SU-DHL-6 (cell line): ENCODE measurements at regions not wholly inside any gene's neighbourhood (a gene's known extent, or its start where the extent isn't known, plus 50 kb on each side); places are given as distances from the start of the nearest gene placed in this dataset.

ENCODE experiments used
- H2AFZ ChIP-seq: fragments of 200-600 bp; sonication (generic); 2 replicates; pipeline ENCODE4 v1.6.1; 2014; ENCODE audit warnings: low read depth, mild to moderate bottlenecking, moderate library complexity, mixed read lengths, antibody characterized with exemption, low read length; ENCODE audit not compliant: severe bottlenecking
- H3F3A ChIP-seq: fragments of 200-600 bp; shearing (Covaris generic); 2 replicates; pipeline ENCODE4 v1.6.0; 2016; ENCODE audit warnings: antibody characterized with exemption, mild to moderate bottlenecking; ENCODE audit not compliant: insufficient read depth
- H3K27ac ChIP-seq: fragments of 200-600 bp; sonication (generic); 2 replicates; pipeline ENCODE4 v1.5.1; 2016; ENCODE audit warnings: low read depth, mild to moderate bottlenecking, low read length, moderate library complexity, mixed read lengths
- H3K27me3 ChIP-seq: fragments of 200-600 bp; sonication (generic), shearing (Covaris generic); 2 replicates; pipeline ENCODE4 v1.6.0; 2014; ENCODE audit warnings: mild to moderate bottlenecking, low read length
- H3K36me3 ChIP-seq: fragments of 200-600 bp; sonication (generic); 2 replicates; pipeline ENCODE4 v1.6.1; 2014; ENCODE audit warnings: mild to moderate bottlenecking, low read length, mixed read lengths
- H3K4me2 ChIP-seq: fragments of 300-600, 200-600 bp; shearing (Covaris generic), sonication (generic); 2 replicates; pipeline ENCODE4 v1.6.0; 2014; ENCODE audit warnings: low read length, low read depth, mild to moderate bottlenecking; ENCODE audit not compliant: poor library complexity, severe bottlenecking
- H3K4me3 ChIP-seq: fragments of 200-600 bp; sonication (generic); 2 replicates; pipeline ENCODE4 v1.5.1; 2014; ENCODE audit warnings: antibody characterized with exemption, low read length, mild to moderate bottlenecking, mixed read lengths; ENCODE audit not compliant: insufficient read depth, poor library complexity, severe bottlenecking
- H3K79me2 ChIP-seq: fragments of 200-600 bp; sonication (generic); 2 replicates; pipeline ENCODE4 v1.6.1; 2014; ENCODE audit warnings: mild to moderate bottlenecking, low read length, moderate library complexity; ENCODE audit not compliant: insufficient read depth
- H3K9ac ChIP-seq: fragments of 200-600 bp; sonication (generic); 2 replicates; pipeline ENCODE4 v1.7.0; 2014; ENCODE audit warnings: mild to moderate bottlenecking, low read length
- H3K9me2 ChIP-seq: fragments of 200-600 bp; sonication (generic); replicated peaks from 2 replicates; pipeline ENCODE4 v1.6.1; 2014; ENCODE audit warnings: low read length; ENCODE audit not compliant: insufficient read depth
- H3K9me3 ChIP-seq: fragments of 200-600 bp; sonication (generic); 2 replicates; pipeline ENCODE4 v1.6.1; 2014; ENCODE audit warnings: low read length, mixed read lengths; ENCODE audit not compliant: insufficient read depth
- H4K20me1 ChIP-seq: fragments of 200-600 bp; sonication (generic); 2 replicates; pipeline ENCODE4 v1.6.1; 2014; ENCODE audit warnings: low read depth, mild to moderate bottlenecking, antibody characterized with exemption, low read length, moderate library complexity, mixed read lengths
- EZH2phosphoT487 ChIP-seq: fragments of 200-600 bp; sonication (generic), shearing (Covaris generic); conservative IDR thresholded peaks from 2 replicates; pipeline ENCODE4 v1.6.1; 2018; ENCODE audit warnings: mild to moderate bottlenecking, antibody characterized with exemption, low read length, moderate library complexity, mixed read lengths
- TF ChIP-seq, protein P1 (sequence below): fragments of 200-600 bp; sonication (generic); IDR thresholded peaks from one replicate; pipeline ENCODE4 v1.5.1; 2017; ENCODE audit warnings: antibody characterized with exemption, mild to moderate bottlenecking, low read length, moderate library complexity; ENCODE audit not compliant: insufficient read depth, poor library complexity, severe bottlenecking

DNA sequence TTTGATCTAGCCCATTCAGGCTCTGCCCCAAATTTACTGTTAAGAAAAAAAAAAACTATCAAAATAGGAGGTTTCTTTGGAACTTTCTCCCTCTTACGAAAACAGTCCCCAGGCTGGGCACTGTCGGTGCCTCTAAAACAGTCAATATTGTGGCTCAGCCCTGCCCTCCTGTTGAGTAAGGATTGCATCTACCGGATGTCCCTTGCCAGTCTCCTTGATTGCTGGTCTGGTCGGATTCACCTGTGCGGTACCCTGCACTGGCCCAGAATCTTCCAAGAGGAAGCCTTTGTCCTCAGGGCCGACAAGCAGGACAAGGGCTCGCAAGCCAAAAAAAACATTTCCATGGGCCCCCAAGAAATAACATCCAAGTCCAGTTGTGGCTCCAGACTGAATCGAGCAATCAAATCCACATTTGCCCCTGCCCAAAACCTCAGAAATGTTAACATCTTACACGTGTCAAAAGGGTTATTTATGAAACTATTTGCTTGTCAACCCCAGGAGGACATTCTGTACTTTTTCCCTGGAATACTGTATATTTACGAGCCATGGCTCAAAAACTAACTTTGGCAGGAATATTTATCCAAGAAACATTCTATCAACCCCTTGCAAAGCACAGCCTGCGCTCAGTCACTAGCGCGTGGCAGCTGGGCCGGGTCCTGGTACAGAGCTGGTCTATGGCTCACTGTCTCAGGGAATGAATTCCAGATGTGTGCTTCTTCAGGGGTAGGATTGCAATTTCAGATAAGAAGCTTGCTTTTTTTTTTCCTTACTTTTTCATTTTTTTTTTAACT lies 129.2 kb upstream of the ADRA1B start:
- H3K9ac ChIP-seq = no peak overlapping the region
- TF ChIP-seq, protein P1, sequence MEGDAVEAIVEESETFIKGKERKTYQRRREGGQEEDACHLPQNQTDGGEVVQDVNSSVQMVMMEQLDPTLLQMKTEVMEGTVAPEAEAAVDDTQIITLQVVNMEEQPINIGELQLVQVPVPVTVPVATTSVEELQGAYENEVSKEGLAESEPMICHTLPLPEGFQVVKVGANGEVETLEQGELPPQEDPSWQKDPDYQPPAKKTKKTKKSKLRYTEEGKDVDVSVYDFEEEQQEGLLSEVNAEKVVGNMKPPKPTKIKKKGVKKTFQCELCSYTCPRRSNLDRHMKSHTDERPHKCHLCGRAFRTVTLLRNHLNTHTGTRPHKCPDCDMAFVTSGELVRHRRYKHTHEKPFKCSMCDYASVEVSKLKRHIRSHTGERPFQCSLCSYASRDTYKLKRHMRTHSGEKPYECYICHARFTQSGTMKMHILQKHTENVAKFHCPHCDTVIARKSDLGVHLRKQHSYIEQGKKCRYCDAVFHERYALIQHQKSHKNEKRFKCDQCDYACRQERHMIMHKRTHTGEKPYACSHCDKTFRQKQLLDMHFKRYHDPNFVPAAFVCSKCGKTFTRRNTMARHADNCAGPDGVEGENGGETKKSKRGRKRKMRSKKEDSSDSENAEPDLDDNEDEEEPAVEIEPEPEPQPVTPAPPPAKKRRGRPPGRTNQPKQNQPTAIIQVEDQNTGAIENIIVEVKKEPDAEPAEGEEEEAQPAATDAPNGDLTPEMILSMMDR = no peak
- no peak for TF ChIP-seq EZH2phosphoT487
- H3K4me3 ChIP-seq = no peak overlapping the region
- no peak overlapping the region for H2AFZ ChIP-seq
- H3K79me2 ChIP-seq = no peaks in the 10 kb centered on the region
- no peaks in the 10 kb centered on the region for H4K20me1 ChIP-seq
- H3K27me3 ChIP-seq = no peaks in the 10 kb centered on the region
- no peak overlapping the region for H3K4me2 ChIP-seq
- no peaks in the 10 kb centered on the region for H3K9me3 ChIP-seq
- no peaks in the 10 kb centered on the region for H3K36me3 ChIP-seq
- H3K27ac ChIP-seq = no peak overlapping the region
- no peaks in the 10 kb centered on the region for H3K9me2 ChIP-seq
- H3F3A ChIP-seq = no peaks in the 10 kb centered on the region

DNA sequence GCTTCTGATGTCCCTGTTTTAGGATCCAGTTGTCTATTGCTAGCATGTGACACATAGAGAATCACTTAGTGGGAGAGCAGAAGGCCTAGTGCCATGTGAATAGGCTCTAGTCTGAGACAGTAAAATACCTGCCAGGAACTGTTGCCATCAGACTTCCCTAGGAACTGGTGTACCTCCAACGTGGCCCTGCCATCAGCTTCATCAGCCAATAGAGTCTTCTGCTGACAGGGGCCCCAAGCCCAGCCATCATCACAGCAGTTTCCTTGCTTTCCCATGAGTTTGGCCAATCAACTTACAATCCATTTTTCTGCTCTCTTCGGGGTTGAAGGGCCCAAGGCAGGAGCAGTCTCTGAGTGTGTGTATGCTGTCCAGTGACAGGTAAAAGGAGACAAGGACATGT lies 128.4 kb upstream of the ADRA1B start:
- no peak overlapping the region for H3K9ac ChIP-seq
- no peaks in the 10 kb centered on the region for H3K36me3 ChIP-seq
- H3K4me3 ChIP-seq = no peak overlapping the region
- no peaks in the 10 kb centered on the region for H3K9me3 ChIP-seq
- no peak overlapping the region for H2AFZ ChIP-seq
- no peaks in the 10 kb centered on the region for H4K20me1 ChIP-seq
- H3F3A ChIP-seq = no peaks in the 10 kb centered on the region
- no peaks in the 10 kb centered on the region for H3K27me3 ChIP-seq
- no peak overlapping the region for H3K27ac ChIP-seq
- no peaks in the 10 kb centered on the region for H3K79me2 ChIP-seq
- TF ChIP-seq EZH2phosphoT487 = no peak
- TF ChIP-seq, protein P1 = no peak
- no peak overlapping the region for H3K4me2 ChIP-seq
- H3K9me2 ChIP-seq = no peaks in the 10 kb centered on the region

DNA sequence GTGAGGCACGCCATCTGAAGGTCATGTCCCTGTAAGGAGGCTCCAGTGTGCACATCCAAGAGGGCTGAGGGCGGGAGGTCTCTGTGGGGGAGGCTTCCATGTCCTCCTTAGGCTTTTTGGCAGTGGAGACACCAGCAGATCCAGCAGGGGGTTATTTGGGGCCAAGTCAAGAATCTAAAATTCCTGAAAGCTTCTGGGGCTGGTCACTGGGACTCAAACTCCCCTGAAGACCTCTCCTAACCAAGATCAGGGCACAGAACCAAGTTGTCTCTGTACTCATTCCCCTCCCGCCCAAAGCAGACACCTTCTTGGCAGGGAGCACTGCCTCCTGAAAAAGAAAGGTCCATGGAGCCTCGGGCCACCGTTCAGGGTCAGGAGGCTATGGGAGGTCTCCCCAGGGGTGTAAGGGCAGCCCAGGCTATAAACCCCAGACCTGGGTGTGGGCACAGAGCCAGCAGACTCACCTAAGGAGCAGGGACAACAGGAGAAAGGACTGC lies 127.4 kb upstream of the ADRA1B start:
- H3K4me3 ChIP-seq = no peak overlapping the region
- no peaks in the 10 kb centered on the region for H3K79me2 ChIP-seq
- H3K9ac ChIP-seq = no peak overlapping the region
- H3F3A ChIP-seq = no peaks in the 10 kb centered on the region
- no peaks in the 10 kb centered on the region for H4K20me1 ChIP-seq
- H3K36me3 ChIP-seq = no peaks in the 10 kb centered on the region
- no peaks in the 10 kb centered on the region for H3K9me2 ChIP-seq
- no peak overlapping the region for H2AFZ ChIP-seq
- no peaks in the 10 kb centered on the region for H3K27me3 ChIP-seq
- H3K4me2 ChIP-seq = no peak overlapping the region
- H3K9me3 ChIP-seq = no peaks in the 10 kb centered on the region
- H3K27ac ChIP-seq = no peak overlapping the region
- TF ChIP-seq, protein P1 = no peak
- TF ChIP-seq EZH2phosphoT487 = no peak
